Chondrocyte (in vitro differentiated cells): ENCODE measurements at regions not wholly inside any gene's neighbourhood (a gene's known extent, or its start where the extent isn't known, plus 50 kb on each side); places are given as distances from the start of the nearest gene placed in this dataset.

ENCODE experiments used
- DNase-seq: peaks from one replicate; pipeline ENCODE4 v3.0.0; 2021; ENCODE audit warnings: mixed read lengths, low spot score
- H3K27ac Mint-ChIP-seq: one replicate; pipeline ENCODE4 v1.8.0; 2021; ENCODE audit warnings: mild to moderate bottlenecking, moderate library complexity, mixed read lengths; ENCODE audit not compliant: unreplicated experiment
- H3K27me3 Mint-ChIP-seq: 2 replicates; pipeline ENCODE4 v1.8.0; 2021; ENCODE audit warnings: low read depth, mixed read lengths
- H3K36me3 Mint-ChIP-seq: 2 replicates; pipeline ENCODE4 v1.8.0; 2021; ENCODE audit warnings: low read depth, mixed read lengths
- H3K4me1 Mint-ChIP-seq: 2 replicates; pipeline ENCODE4 v1.8.0; 2021; ENCODE audit warnings: low read depth, mild to moderate bottlenecking, mixed read lengths
- H3K4me3 Mint-ChIP-seq: one replicate; pipeline ENCODE4 v1.8.0; 2021; ENCODE audit warnings: mild to moderate bottlenecking, moderate library complexity, mixed read lengths; ENCODE audit not compliant: unreplicated experiment
- H3K9me3 Mint-ChIP-seq: 2 replicates; pipeline ENCODE4 v1.8.0; 2021; ENCODE audit warnings: low read depth, mixed read lengths
- CTCF ChIP-seq: fragments of 200-600 bp; sonication (generic); IDR thresholded peaks from 2 replicates; pipeline ENCODE4 v1.5.0; 2021; ENCODE audit warnings: antibody characterized with exemption, mild to moderate bottlenecking, moderate library complexity

GRCh38 chr3:144324076-144324475, 352.5 kb downstream of the DIPK2A start:
- peaks cover 20% of the 10 kb centered on the region for H3K9me3 Mint-ChIP-seq

GRCh38 chr3:144332868-144333267, 361.2 kb downstream of the DIPK2A start:
- peaks cover 20% of the 10 kb centered on the region for H3K9me3 Mint-ChIP-seq
- no peak overlapping the region for H3K4me3 Mint-ChIP-seq
- DNase-seq, result no peak
- no peaks in the 10 kb centered on the region for H3K27me3 Mint-ChIP-seq
- no peaks in the 10 kb centered on the region for H3K4me1 Mint-ChIP-seq
- TF ChIP-seq CTCF, result no peak
- peaks cover 3% of the 10 kb centered on the region for H3K36me3 Mint-ChIP-seq
- no peak overlapping the region for H3K27ac Mint-ChIP-seq

More at GRCh38 chr3:144324076-144324475, 352.5 kb downstream of the DIPK2A start:
- no peaks in the 10 kb centered on the region for H3K4me1 Mint-ChIP-seq
- no peak overlapping the region for H3K27ac Mint-ChIP-seq
- TF ChIP-seq CTCF, result no peak
- no peaks in the 10 kb centered on the region for H3K27me3 Mint-ChIP-seq
- DNase-seq, result no peak
- no peak overlapping the region for H3K4me3 Mint-ChIP-seq
- H3K36me3 Mint-ChIP-seq, result peaks cover 10% of the 10 kb centered on the region

- Mint-ChIP-seq H3K27ac (no peak overlapping the region), H3K4me3 (no peak overlapping the region), H3K36me3 (peaks cover 2% of the 10 kb centered on the region), H3K27me3 (peaks cover 1% of the 10 kb centered on the region), H3K4me1 (no peaks in the 10 kb centered on the region), H3K9me3 (no peaks in the 10 kb centered on the region)
- no peak for TF ChIP-seq CTCF
- DNase-seq, result no peak
Measured at GRCh38 chr3:144341471-144341870, 369.8 kb downstream of the DIPK2A start.

GRCh38 chr3:144343343-144343742, 371.7 kb downstream of the DIPK2A start:
- H3K36me3 Mint-ChIP-seq, result no peaks in the 10 kb centered on the region
- H3K4me1 Mint-ChIP-seq, result no peaks in the 10 kb centered on the region
- no peak for DNase-seq
- no peaks in the 10 kb centered on the region for H3K9me3 Mint-ChIP-seq
- H3K4me3 Mint-ChIP-seq, result no peak overlapping the region
- no peak for TF ChIP-seq CTCF
- no peak overlapping the region for H3K27ac Mint-ChIP-seq
- H3K27me3 Mint-ChIP-seq, result peaks cover 1% of the 10 kb centered on the region

GRCh38 chr3:144343777-144344176, 372.2 kb downstream of the DIPK2A start:
- no peak for DNase-seq
- Mint-ChIP-seq H3K36me3 (no peaks in the 10 kb centered on the region), H3K4me3 (no peak overlapping the region), H3K27ac (no peak overlapping the region), H3K27me3 (peaks cover 1% of the 10 kb centered on the region), H3K9me3 (no peaks in the 10 kb centered on the region), H3K4me1 (no peaks in the 10 kb centered on the region)
- no peak for TF ChIP-seq CTCF
